Stimulated activated CD4-positive, alpha-beta T cell treated with anti-CD3 and anti-CD28 coated beads, Interleukin-4, amount 100 ng/mL, for 48 hours (primary cell): ENCODE measurements at regions not wholly inside any gene's neighbourhood (a gene's known extent, or its start where the extent isn't known, plus 50 kb on each side); places are given as distances from the start of the nearest gene placed in this dataset.

ENCODE experiments used
- DNase-seq, 2 donors: peaks; one replicate each; pipeline ENCODE4 v3.0.0-alpha.2; 2020; ENCODE audit warnings: low read depth in 2 of 2

- no peak for DNase-seq
These were observed 50.2 kb upstream of the AKR1E2 start for GRCh38 chr10:4775808-4776207.

DNA sequence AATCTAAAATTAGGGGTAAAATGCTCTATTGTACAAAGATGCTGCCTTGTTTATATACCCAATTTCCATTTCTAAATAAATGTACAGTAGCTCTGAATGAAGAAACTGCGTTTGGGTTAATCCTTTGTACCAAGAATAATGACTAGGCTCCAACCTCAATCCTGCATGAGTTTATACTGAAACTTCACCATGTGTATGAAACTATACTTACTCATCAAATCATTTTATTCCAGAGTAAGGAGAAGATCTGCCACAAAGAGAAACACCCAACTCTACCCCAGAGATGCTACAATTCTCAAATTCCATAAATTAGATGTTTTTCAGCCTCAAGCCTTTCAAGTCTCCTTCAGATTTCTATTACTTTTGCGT is 53.8 kb upstream of the AKR1E2 start:
- no peak for DNase-seq

- DNase-seq: no peak
These were observed 54.3 kb upstream of the AKR1E2 start for GRCh38 chr10:4771554-4772201.

DNA sequence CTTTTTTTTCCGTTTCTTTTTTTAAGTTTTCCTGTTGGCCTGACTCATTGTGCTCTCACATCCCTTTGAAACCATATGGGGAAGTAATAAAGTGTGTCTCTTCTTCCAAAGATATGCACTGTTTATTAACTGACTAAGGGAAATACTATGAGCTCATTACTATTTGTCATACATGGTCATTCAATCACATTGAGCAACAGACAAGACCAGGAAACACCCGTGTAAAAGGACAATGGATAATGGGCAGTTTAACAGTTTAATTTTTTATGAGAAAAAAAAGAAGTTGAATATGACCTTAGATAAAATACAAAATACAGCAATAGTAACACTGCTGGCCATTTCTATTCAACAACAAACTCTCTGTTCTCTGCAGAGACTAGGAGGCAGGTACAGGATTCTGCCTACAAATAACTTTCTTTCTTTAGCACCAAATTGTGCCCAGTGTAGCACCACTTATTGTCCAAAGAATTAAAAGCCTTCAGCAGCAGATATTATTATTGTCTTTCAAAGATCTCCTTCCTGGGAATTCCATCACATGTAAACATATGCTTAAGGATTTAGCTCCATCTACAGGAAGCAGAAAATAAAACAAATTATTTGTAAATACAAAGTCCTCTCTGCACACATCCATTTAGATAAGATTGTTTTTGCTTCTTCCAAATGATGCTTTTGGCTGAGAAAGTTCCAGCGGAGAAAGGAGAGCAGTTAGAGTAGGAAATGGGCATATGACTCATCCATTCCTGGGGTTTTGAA is 55.0 kb upstream of the AKR1E2 start:
- no peak for DNase-seq

- no peak for DNase-seq
These were observed 57.6 kb upstream of the AKR1E2 start for GRCh38 chr10:4768416-4768815.

DNA sequence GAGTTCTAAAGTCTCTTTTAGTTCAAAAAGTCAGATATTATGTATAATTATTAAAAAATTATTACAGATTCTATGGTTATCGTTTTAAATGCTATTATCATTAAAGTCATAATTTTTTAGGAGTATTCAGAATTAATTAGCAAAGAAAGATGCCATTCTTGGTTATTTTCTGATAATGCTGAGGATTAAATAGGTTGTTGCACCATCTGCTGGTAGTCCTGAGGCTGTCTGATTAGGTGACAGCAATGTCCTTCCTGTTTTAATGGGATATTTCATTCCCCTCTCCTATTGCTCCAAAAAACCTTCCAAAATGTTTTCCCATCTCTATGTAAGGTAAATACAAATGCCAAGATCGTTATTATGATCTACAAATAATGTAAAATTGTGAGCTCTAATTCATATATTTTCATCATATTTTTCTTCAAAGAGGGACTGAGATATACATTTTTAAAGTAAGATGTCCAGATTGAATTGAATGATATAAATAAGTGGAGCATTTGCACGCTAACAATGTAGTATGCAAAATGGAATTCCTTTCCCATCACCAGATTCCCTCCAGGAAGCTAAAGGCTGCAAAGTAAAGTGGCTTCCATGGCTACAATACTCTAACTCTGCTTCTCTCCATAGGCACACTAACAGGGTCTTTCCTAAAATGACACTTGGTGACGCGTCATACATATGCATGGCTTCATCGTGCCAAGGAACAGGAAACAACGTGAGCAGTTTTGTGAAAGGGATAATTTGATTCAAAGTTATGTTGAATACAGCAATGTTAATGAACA is 58.8 kb upstream of the AKR1E2 start:
- DNase-seq: no peak

- no peak for DNase-seq
These were observed 59.6 kb upstream of the AKR1E2 start for GRCh38 chr10:4766454-4766853.

- no peak for DNase-seq
These were observed 60.6 kb upstream of the AKR1E2 start for GRCh38 chr10:4765428-4765827.

DNA sequence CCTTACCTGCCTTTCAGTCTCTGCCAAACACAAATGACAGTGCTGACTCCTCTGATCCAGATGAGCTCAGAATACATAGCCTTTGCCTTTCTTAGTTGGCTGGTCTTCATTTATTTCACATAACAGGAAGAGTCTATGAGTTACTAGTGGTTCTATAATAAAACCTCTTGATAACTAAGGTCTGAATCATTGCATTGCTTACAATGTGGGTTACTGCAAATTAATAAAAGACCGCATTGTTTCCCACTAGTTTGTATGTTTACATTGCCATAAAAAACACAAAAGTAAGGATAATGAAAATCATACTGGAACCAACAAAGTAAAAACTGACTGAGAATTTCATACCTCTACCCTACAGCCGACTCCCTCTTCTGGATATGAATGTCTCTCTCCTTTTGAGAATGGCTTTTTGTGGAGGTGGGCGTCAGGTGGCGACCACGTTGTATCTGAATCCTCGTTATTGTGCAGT is 62.0 kb upstream of the AKR1E2 start:
- DNase-seq: no peak

GRCh38 chr10:4763513-4763912 is 62.5 kb upstream of the AKR1E2 start:
- no peak for DNase-seq

- DNase-seq: no peak
These were observed 67.8 kb upstream of the AKR1E2 start for GRCh38 chr10:4758256-4758655.

GRCh38 chr10:4755286-4755989 is 70.6 kb upstream of the AKR1E2 start:
- DNase-seq: no peak

- DNase-seq: no peak
These were observed 71.9 kb upstream of the AKR1E2 start for GRCh38 chr10:4754143-4754542.

DNA sequence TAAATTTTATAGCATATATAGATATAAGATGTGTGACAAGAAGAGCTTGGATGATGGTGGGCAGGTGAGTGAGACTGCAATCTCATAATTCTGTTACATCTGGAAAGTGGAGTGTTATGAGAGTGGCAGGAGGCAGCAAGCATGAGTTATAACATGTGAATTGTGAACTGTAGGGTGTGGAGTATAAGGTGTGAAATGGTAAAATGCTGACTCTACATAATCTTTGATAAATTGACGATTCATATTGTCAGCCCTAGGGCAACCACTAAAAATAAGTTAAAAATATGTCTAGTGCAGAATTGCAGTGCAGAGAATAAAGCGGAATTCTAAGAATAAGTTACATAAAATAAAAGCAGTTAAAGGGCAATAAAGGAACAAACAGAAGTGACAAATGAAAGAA is 74.8 kb upstream of the AKR1E2 start:
- DNase-seq: no peak

DNA sequence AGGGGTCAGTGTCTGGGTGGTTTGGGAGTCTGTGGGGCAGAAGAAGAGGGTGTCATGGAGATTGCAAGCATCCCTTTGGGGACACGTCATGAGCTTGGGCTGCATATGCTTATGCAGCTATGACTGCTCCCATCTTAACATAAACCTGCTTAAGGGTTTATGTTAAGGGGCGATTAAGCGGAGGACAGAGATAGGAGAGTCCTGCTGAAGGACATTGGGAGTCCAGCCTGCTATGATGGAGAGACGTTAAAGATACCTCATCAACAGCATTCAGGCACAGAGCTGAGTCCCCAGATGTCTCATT is 76.8 kb upstream of the AKR1E2 start:
- DNase-seq: no peak

- no peak for DNase-seq
These were observed 77.3 kb upstream of the AKR1E2 start for GRCh38 chr10:4748491-4749270.

DNA sequence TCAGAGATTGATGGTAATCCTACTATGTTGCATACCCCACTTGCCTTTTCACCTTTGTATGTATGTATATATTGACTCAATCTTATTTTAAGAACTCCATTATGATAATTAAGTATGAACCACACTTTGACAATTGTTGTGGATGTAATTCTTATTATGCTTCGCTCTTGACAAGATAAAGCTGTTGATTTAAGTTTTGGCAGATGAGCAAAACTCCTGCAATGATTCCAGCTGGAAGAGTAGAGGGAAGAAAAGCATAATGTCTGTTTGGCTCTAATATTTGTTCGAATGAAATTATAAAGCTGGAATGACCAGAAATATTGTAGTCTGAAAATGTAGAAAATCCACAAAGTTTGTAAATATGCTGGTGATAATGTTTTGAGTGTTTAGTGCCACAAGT is 83.8 kb upstream of the AKR1E2 start:
- no peak for DNase-seq

DNA sequence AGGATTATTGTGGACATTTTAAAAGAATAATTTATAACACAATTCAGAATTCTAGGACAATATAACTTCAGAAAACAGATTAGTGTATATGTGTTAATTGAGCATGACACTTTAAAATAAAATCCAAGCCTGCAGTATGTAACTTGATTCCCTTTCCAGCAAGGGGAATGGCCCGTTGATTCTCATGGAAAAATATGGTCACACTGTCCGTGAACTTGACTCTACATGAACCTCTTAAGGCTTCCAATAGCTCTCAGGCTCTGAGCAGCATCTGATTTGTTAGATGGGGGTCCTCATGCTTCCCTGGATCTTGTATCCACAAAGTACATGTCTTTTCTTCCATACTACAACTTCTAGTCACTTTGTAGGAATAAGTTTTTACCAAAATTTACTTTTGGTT is 85.5 kb upstream of the AKR1E2 start:
- no peak for DNase-seq

DNA sequence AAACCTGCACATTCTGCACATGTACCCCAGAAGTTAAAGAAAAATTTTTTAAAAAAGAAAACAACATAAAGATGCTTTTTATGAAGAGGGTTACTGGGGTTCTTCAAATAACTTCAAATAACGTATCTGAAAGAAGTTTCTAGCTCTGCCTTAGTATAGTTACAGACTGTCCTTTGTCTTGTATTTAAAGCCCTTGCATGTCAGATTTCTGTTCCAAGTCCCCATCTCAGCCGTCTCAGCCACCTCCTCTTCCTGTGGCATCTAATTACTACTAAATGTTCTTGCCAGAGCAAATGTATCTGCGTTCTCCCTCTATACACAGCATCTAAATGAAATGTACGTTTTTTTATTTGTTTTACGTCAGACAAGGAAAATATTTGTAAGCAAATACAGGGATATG is 89.4 kb upstream of the AKR1E2 start:
- no peak for DNase-seq

DNA sequence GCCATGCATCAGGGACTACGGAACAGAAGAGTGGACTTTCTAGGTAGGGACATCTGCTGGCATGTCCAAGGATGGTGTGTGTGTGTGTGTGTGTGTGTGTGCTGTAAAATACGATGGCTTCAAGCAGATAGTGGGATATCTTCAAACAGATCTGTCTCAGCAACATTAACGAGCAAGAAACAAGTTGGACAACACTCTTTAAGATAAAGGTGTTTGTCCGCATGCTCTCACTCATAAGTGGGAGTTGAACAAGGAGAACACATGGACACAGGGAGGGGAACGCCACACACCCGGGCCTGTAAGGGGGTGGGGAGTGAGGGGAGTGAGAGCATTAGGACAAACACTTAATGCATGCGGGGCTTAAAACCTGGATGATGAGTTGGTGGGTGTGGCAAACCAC is 89.8 kb upstream of the AKR1E2 start:
- no peak for DNase-seq

DNA sequence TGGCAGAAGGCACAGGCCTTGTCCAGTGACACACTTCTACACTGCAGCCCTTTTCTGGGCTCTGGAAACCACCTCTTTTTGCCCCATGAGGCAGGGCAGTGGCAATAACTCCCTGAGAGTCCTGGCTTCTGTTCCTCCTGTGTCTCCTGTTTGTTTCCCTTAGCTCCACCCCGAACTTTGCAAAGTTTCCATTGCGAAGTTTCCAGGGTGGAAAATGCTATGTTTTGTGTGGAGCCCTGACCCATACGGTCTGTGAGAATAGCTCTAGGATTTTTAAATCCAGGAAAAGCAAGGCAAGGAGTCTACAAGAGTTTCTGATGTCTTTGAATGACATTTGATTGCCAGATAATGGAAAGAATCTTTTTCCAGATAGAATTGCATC is 92.2 kb upstream of the AKR1E2 start:
- no peak for DNase-seq
